ENCODE measurements at regions not wholly inside any gene's neighbourhood (a gene's known extent, or its start where the extent isn't known, plus 50 kb on each side); places are given as distances from the start of the nearest gene placed in this dataset.

DNA sequence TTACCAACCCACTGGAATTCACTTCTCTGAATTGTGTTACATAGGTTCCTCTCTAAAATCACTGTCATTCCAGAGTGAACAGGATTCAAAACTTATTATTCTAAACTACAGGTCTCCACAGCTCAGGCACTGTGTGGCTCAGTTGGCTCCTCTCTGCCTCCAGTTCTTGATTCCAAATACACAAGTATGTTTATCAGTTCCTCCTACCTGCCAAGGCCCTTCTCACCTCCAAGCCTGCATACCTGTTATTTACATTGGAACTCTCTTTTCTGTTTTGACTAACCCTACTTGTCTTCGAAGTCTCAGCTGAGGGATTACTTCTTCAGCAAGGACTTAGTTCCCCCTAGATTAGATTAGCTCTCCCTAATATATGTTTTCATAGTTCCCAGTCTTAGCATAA, 397.6 kb upstream of the TMTC1 start:
- H3K27me3 ChIP-seq (ENCODE audit: control insufficient read depth in 4 of 4, insufficient read depth in 4 of 4, low read length in 3 of 4), result no peaks in the 10 kb centered on the region
- no peak overlapping the region for H3K9ac ChIP-seq (ENCODE audit: low read depth in 1 of 2, low read length in 2 of 2)
- no peak overlapping the region for H3K4me3 ChIP-seq (ENCODE audit: low read depth in 1 of 3, low read length in 3 of 3)
- WGBS, result 60% methylated on average over 1 of the region's 1 CpG
- no peaks in the 10 kb centered on the region for H3K36me3 ChIP-seq (ENCODE audit: control insufficient read depth in 4 of 4, insufficient read depth in 3 of 4, low read depth in 1 of 4, low read length in 3 of 4)
- TF ChIP-seq, protein P1, sequence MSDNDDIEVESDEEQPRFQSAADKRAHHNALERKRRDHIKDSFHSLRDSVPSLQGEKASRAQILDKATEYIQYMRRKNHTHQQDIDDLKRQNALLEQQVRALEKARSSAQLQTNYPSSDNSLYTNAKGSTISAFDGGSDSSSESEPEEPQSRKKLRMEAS (IDR thresholded peaks at IDR 0.05), result no peak
- TF ChIP-seq HNF4A (conservative IDR thresholded peaks at IDR 0.05), result no peak
- TF ChIP-seq, protein P2, sequence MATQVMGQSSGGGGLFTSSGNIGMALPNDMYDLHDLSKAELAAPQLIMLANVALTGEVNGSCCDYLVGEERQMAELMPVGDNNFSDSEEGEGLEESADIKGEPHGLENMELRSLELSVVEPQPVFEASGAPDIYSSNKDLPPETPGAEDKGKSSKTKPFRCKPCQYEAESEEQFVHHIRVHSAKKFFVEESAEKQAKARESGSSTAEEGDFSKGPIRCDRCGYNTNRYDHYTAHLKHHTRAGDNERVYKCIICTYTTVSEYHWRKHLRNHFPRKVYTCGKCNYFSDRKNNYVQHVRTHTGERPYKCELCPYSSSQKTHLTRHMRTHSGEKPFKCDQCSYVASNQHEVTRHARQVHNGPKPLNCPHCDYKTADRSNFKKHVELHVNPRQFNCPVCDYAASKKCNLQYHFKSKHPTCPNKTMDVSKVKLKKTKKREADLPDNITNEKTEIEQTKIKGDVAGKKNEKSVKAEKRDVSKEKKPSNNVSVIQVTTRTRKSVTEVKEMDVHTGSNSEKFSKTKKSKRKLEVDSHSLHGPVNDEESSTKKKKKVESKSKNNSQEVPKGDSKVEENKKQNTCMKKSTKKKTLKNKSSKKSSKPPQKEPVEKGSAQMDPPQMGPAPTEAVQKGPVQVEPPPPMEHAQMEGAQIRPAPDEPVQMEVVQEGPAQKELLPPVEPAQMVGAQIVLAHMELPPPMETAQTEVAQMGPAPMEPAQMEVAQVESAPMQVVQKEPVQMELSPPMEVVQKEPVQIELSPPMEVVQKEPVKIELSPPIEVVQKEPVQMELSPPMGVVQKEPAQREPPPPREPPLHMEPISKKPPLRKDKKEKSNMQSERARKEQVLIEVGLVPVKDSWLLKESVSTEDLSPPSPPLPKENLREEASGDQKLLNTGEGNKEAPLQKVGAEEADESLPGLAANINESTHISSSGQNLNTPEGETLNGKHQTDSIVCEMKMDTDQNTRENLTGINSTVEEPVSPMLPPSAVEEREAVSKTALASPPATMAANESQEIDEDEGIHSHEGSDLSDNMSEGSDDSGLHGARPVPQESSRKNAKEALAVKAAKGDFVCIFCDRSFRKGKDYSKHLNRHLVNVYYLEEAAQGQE (IDR thresholded peaks at IDR 0.05), result no peak
- no peak for TF ChIP-seq TAF1 (conservative IDR thresholded peaks at IDR 0.05)
- no peak for TF ChIP-seq SP1 (IDR thresholded peaks at IDR 0.05)
- TF ChIP-seq FOXA1 (IDR thresholded peaks at IDR 0.05), result no peak
- H3K9me3 ChIP-seq (ENCODE audit: control insufficient read depth in 4 of 4, low read length in 3 of 4), result no peaks in the 10 kb centered on the region
- no peaks in the 10 kb centered on the region for H3K4me1 ChIP-seq (ENCODE audit: control insufficient read depth in 4 of 4, insufficient read depth in 4 of 4, low read length in 3 of 4)
- H3K27ac ChIP-seq (ENCODE audit: low read depth in 1 of 2, low read length in 2 of 2), result no peak overlapping the region
- DNase-seq (ENCODE audit: low spot score), result no peak

DNA sequence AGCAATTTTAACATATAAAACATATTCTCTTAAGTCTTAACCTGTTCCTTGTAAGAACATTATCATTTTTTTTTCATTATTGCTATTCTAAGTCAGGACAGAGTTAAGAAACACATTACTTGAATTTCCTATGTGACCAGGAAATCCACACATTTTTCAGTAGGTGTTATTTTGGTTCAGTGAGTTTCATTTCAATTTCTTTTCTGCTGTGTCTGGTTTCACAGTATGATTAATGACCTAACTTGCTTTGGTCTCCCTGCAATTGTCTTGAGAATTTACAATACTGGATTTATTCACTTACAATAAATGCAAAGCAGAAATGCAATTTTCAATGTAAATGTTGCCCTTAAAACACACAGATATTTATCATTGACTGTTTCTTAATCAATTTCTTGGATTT, 396.9 kb upstream of the TMTC1 start:
- Histone ChIP-seq H3K4me3 (ENCODE audit: low read depth in 1 of 3, low read length in 3 of 3) (no peak overlapping the region), H3K9me3 (ENCODE audit: control insufficient read depth in 4 of 4, low read length in 3 of 4) (no peaks in the 10 kb centered on the region), H3K36me3 (ENCODE audit: control insufficient read depth in 4 of 4, insufficient read depth in 3 of 4, low read depth in 1 of 4, low read length in 3 of 4) (no peaks in the 10 kb centered on the region), H3K4me1 (ENCODE audit: control insufficient read depth in 4 of 4, insufficient read depth in 4 of 4, low read length in 3 of 4) (no peaks in the 10 kb centered on the region), H3K27ac (ENCODE audit: low read depth in 1 of 2, low read length in 2 of 2) (no peak overlapping the region), H3K9ac (ENCODE audit: low read depth in 1 of 2, low read length in 2 of 2) (no peak overlapping the region), H3K27me3 (ENCODE audit: control insufficient read depth in 4 of 4, insufficient read depth in 4 of 4, low read length in 3 of 4) (peaks cover 0 to 3% (median 0%) of the 10 kb centered on the region in 4 donors)
- TF ChIP-seq, protein P3, sequence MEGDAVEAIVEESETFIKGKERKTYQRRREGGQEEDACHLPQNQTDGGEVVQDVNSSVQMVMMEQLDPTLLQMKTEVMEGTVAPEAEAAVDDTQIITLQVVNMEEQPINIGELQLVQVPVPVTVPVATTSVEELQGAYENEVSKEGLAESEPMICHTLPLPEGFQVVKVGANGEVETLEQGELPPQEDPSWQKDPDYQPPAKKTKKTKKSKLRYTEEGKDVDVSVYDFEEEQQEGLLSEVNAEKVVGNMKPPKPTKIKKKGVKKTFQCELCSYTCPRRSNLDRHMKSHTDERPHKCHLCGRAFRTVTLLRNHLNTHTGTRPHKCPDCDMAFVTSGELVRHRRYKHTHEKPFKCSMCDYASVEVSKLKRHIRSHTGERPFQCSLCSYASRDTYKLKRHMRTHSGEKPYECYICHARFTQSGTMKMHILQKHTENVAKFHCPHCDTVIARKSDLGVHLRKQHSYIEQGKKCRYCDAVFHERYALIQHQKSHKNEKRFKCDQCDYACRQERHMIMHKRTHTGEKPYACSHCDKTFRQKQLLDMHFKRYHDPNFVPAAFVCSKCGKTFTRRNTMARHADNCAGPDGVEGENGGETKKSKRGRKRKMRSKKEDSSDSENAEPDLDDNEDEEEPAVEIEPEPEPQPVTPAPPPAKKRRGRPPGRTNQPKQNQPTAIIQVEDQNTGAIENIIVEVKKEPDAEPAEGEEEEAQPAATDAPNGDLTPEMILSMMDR (IDR thresholded peaks at IDR 0.05; ENCODE audit: low read depth, low read length, missing input control), result no peak
- TF ChIP-seq, protein P1 (IDR thresholded peaks at IDR 0.05), result no peak
- TF ChIP-seq TAF1 (conservative IDR thresholded peaks at IDR 0.05), result no peak
- no peak for DNase-seq (ENCODE audit: low spot score)

DNA sequence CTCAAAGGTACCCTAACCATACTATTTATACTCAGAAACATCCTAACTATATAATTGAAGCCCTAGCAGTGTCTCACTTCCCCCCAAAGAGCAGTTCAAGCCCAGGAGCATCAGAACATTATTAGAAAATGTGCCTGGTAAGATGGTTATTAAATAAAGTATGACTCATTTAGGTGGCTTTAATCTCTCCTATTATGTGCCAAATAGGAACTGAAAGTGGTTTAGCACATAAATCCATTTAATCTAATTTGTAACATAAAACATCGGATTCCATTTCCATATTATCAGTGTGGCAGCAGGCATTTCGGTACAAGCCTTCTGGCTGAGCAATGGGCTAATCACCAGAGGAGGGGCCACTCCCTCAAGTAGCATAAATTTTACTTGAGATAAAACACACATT, 395.2 kb upstream of the TMTC1 start:
- Histone ChIP-seq H3K4me3 (ENCODE audit: low read depth in 1 of 3, low read length in 3 of 3) (no peak overlapping the region), H3K9ac (ENCODE audit: low read depth in 1 of 2, low read length in 2 of 2) (no peak overlapping the region), H3K9me3 (ENCODE audit: control insufficient read depth in 4 of 4, low read length in 3 of 4) (no peaks in the 10 kb centered on the region), H3K27me3 (ENCODE audit: control insufficient read depth in 4 of 4, insufficient read depth in 4 of 4, low read length in 3 of 4) (peaks cover 0 to 3% (median 0%) of the 10 kb centered on the region in 4 donors), H3K4me1 (ENCODE audit: control insufficient read depth in 4 of 4, insufficient read depth in 4 of 4, low read length in 3 of 4) (no peaks in the 10 kb centered on the region), H3K36me3 (ENCODE audit: control insufficient read depth in 4 of 4, insufficient read depth in 3 of 4, low read depth in 1 of 4, low read length in 3 of 4) (no peaks in the 10 kb centered on the region), H3K27ac (ENCODE audit: low read depth in 1 of 2, low read length in 2 of 2) (no peak overlapping the region)
- 87% methylated on average over 2 of the region's 2 CpGs for WGBS
- no peak for DNase-seq (ENCODE audit: low spot score)
- TF ChIP-seq RXRA (IDR thresholded peaks at IDR 0.05) (no peak), EGR1 (IDR thresholded peaks at IDR 0.05; ENCODE audit: low read depth in 2 of 2) (no peak), YY1 (IDR thresholded peaks at IDR 0.05) (no peak), GABPA (IDR thresholded peaks at IDR 0.05 in 1 of 2, conservative IDR thresholded peaks at IDR 0.05 in 1 of 2) (no peak), SP1 (IDR thresholded peaks at IDR 0.05) (no peak), HNF4A (conservative IDR thresholded peaks at IDR 0.05) (no peak), FOXA2 (IDR thresholded peaks at IDR 0.05) (no peak)
- TF ChIP-seq, protein P4, sequence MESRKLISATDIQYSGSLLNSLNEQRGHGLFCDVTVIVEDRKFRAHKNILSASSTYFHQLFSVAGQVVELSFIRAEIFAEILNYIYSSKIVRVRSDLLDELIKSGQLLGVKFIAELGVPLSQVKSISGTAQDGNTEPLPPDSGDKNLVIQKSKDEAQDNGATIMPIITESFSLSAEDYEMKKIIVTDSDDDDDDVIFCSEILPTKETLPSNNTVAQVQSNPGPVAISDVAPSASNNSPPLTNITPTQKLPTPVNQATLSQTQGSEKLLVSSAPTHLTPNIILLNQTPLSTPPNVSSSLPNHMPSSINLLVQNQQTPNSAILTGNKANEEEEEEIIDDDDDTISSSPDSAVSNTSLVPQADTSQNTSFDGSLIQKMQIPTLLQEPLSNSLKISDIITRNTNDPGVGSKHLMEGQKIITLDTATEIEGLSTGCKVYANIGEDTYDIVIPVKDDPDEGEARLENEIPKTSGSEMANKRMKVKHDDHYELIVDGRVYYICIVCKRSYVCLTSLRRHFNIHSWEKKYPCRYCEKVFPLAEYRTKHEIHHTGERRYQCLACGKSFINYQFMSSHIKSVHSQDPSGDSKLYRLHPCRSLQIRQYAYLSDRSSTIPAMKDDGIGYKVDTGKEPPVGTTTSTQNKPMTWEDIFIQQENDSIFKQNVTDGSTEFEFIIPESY (IDR thresholded peaks at IDR 0.05), result no peak
- TF ChIP-seq, protein P2 (IDR thresholded peaks at IDR 0.05), result no peak
- TF ChIP-seq, protein P3 (IDR thresholded peaks at IDR 0.05; ENCODE audit: low read depth, low read length, missing input control), result no peak
